ENCODE measurements at regions not wholly inside any gene's neighbourhood (a gene's known extent, or its start where the extent isn't known, plus 50 kb on each side); places are given as distances from the start of the nearest gene placed in this dataset.

DNA sequence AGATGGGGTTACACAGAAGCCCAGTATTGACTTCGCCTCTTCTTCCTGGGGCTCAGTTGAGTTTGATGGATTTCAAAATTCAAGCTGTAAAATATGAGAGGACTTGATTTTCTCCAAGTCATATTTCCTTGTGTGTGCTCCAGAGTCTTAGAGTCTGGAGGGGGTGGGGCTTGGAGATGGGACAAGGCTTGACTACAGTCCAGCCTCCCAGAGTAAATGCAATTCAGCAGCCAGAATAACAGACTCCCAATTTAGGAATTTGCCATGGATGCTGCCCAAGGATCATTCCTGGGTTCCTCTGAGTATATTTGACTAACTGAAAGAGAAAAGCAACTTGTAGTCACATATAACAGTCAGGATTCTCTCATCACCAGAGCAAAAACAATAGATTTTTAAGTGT is 53.7 kb upstream of the RBPJ start:
- TF ChIP-seq, protein P1, sequence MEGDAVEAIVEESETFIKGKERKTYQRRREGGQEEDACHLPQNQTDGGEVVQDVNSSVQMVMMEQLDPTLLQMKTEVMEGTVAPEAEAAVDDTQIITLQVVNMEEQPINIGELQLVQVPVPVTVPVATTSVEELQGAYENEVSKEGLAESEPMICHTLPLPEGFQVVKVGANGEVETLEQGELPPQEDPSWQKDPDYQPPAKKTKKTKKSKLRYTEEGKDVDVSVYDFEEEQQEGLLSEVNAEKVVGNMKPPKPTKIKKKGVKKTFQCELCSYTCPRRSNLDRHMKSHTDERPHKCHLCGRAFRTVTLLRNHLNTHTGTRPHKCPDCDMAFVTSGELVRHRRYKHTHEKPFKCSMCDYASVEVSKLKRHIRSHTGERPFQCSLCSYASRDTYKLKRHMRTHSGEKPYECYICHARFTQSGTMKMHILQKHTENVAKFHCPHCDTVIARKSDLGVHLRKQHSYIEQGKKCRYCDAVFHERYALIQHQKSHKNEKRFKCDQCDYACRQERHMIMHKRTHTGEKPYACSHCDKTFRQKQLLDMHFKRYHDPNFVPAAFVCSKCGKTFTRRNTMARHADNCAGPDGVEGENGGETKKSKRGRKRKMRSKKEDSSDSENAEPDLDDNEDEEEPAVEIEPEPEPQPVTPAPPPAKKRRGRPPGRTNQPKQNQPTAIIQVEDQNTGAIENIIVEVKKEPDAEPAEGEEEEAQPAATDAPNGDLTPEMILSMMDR (IDR thresholded peaks at IDR 0.05), result no peak
- TF ChIP-seq POLR2AphosphoS5 (IDR thresholded peaks at IDR 0.05; ENCODE audit: insufficient read depth in 1 of 2, low read depth in 1 of 2), result peak in 1 of 2 donors; percentile 17
- no peak for TF ChIP-seq POLR2A (IDR thresholded peaks at IDR 0.05)

Data from vagina (tissue), 2 donors.